ENCODE measurements at regions not wholly inside any gene's neighbourhood (a gene's known extent, or its start where the extent isn't known, plus 50 kb on each side); places are given as distances from the start of the nearest gene placed in this dataset.

GRCh38 chr3:81027344-81027743 lies 734.1 kb downstream of the GBE1 start:
- no peaks in the 10 kb centered on the region for H3K9me1 ChIP-seq (ENCODE audit: control insufficient read depth, insufficient read depth, low read length)
- no peak for ATAC-seq
- FAIRE-seq, result no peak
- intact Hi-C loops (cut with micrococcal nuclease) (no loop called here), in situ Hi-C loops (cut with MboI) (no loop called here)
- H4K20me1 ChIP-seq (replicated peaks; ENCODE audit: control insufficient read depth, insufficient read depth, low read length), result no peaks in the 10 kb centered on the region
- H3K9ac ChIP-seq (ENCODE audit: insufficient read depth in 1 of 2, low read depth in 2 of 2, low read length in 2 of 2), result no peak overlapping the region
- POLR2A ChIA-PET, result no interaction called here
- H3K4me2 ChIP-seq (ENCODE audit: insufficient read depth, low read length), result no peak overlapping the region
- no peaks in the 10 kb centered on the region for H3K9me3 ChIP-seq (replicated peaks; ENCODE audit: control insufficient read depth, insufficient read depth, low read depth, low read length)
- no peaks in the 10 kb centered on the region for H3K36me3 ChIP-seq (ENCODE audit: control insufficient read depth, insufficient read depth, low read length)
- no peak for DNase-seq (ENCODE audit: extremely low read depth in 1 of 4, low spot score in 3 of 4)
- H3K4me3 ChIP-seq, result no peak overlapping the region
- H3K27me3 ChIP-seq (ENCODE audit: control insufficient read depth in 2 of 2, insufficient read depth in 2 of 2, low read length in 2 of 2), result no peaks in the 10 kb centered on the region
- no peak overlapping the region for H3K27ac ChIP-seq (ENCODE audit: extremely low read depth, low read depth, low read length)
- no peaks in the 10 kb centered on the region for H3K79me2 ChIP-seq (ENCODE audit: control insufficient read depth, insufficient read depth, low read length)
- CTCF ChIA-PET (ENCODE audit: low intra/inter-chr PET ratio), result no interaction called here
- WGBS (ENCODE audit: insufficient coverage, low coverage, missing lambda C conversion rate), result 0% methylated on average over 1 of the region's 1 CpG
- BruUV-seq (replicated peaks), result no TSS peak
- no peaks in the 10 kb centered on the region for H3K4me1 ChIP-seq (replicated peaks in 1 of 2; ENCODE audit: control insufficient read depth in 2 of 2, insufficient read depth in 2 of 2, low read length in 2 of 2)
- no peak overlapping the region for H2AFZ ChIP-seq (ENCODE audit: low read depth, low read length)
- TF ChIP-seq KDM2B (CRISPR knock-in tag; IDR thresholded peaks at IDR 0.05) (no peak), CHD7 (IDR thresholded peaks at IDR 0.05; ENCODE audit: low read depth, low read length) (no peak), BRCA1 (IDR thresholded peaks at IDR 0.05) (no peak), BRCA1 (CRISPR knock-in tag; IDR thresholded peaks at IDR 0.05) (no peak), ZC3H4 (CRISPR knock-in tag; IDR thresholded peaks at IDR 0.05; ENCODE audit: borderline replicate concordance) (no peak), SNIP1 (IDR thresholded peaks at IDR 0.05; ENCODE audit: low read depth) (no peak), CLOCK (CRISPR knock-in tag; IDR thresholded peaks at IDR 0.05; ENCODE audit: borderline replicate concordance) (no peak), NRF1 (conservative IDR thresholded peaks at IDR 0.05 in 1 of 2, IDR thresholded peaks at IDR 0.05 in 1 of 2) (no peak), BCL6 (CRISPR knock-in tag; IDR thresholded peaks at IDR 0.05) (no peak), SMARCE1 (IDR thresholded peaks at IDR 0.05) (no peak), RAD51 (IDR thresholded peaks at IDR 0.05; ENCODE audit: borderline replicate concordance, low read depth) (no peak)

Data from K562 (cell line).